Uterus (tissue), 2 donors: ENCODE measurements at regions not wholly inside any gene's neighbourhood (a gene's known extent, or its start where the extent isn't known, plus 50 kb on each side); places are given as distances from the start of the nearest gene placed in this dataset.
"Not testable (repeated sequence)": the region's sequence is repeated elsewhere in the genome, so short reads cannot be mapped to it uniquely, and the experiment has no call there.

Experiments used
- POLR2A ChIP-seq, 2 donors: fragments of 450-650 bp; IDR thresholded peaks; one replicate each; pipeline ENCODE4 v1.6.1; 2016; ENCODE audit warnings: antibody characterized with exemption in 2 of 2, mild to moderate bottlenecking in 1 of 2, moderate library complexity in 1 of 2
- TF ChIP-seq, protein P1 (sequence below), 4 experiments: fragments of 200-600 bp in 2 of 4; fragments of 450-650 bp in 2 of 4; sonication (generic) in 2 of 4; IDR thresholded peaks; one replicate each; pipeline ENCODE4 v1.5.1; 2016 to 2019; ENCODE audit warnings: antibody characterized with exemption in 4 of 4, mild to moderate bottlenecking in 2 of 4, moderate library complexity in 1 of 4

DNA sequence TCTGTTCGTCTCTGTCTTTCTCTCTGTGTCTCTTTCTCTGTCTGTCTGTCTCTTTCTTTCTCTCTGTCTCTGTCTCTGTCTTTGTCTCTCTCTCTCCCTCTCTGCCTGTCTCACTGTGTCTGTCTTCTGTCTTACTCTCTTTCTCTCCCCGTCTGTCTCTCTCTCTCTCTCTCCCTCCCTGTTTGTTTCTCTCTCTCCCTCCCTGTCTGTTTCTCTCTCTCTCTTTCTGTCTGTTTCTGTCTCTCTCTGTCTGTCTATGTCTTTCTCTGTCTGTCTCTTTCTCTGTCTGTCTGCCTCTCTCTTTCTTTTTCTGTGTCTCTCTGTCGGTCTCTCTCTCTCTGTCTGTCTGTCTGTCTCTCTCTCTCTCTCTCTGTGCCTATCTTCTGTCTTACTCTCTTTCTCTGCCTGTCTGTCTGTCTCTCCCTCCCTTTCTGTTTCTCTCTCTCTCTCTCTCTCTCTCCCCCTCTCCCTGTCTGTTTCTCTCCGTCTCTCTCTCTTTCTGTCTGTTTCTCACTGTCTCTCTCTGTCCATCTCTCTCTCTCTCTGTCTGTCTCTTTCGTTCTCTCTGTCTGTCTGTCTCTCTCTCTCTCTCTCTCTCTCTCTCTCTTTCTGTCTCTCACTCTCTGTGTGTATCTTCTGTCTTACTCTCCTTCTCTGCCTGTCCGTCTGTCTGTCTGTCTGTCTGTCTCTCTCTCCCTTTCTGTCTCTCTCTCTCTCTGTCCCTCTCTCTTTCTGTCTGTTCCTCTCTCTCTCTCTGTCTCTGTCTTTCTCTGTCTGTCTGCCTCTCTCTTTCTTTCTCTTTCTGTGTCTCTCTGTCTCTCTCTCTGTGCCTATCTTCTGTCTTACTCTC, 2065.9 kb upstream of the TPTE start:
- not testable (repeated sequence) for TF ChIP-seq POLR2A (IDR thresholded peaks at IDR 0.05)
- TF ChIP-seq, protein P1, sequence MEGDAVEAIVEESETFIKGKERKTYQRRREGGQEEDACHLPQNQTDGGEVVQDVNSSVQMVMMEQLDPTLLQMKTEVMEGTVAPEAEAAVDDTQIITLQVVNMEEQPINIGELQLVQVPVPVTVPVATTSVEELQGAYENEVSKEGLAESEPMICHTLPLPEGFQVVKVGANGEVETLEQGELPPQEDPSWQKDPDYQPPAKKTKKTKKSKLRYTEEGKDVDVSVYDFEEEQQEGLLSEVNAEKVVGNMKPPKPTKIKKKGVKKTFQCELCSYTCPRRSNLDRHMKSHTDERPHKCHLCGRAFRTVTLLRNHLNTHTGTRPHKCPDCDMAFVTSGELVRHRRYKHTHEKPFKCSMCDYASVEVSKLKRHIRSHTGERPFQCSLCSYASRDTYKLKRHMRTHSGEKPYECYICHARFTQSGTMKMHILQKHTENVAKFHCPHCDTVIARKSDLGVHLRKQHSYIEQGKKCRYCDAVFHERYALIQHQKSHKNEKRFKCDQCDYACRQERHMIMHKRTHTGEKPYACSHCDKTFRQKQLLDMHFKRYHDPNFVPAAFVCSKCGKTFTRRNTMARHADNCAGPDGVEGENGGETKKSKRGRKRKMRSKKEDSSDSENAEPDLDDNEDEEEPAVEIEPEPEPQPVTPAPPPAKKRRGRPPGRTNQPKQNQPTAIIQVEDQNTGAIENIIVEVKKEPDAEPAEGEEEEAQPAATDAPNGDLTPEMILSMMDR (IDR thresholded peaks at IDR 0.05), result not testable (repeated sequence)
